Loucy (cell line): ENCODE measurements at regions not wholly inside any gene's neighbourhood (a gene's known extent, or its start where the extent isn't known, plus 50 kb on each side); places are given as distances from the start of the nearest gene placed in this dataset.
"Not testable (repeated sequence)": the region's sequence is repeated elsewhere in the genome, so short reads cannot be mapped to it uniquely, and the experiment has no call there.

ENCODE experiments used
- H2AFZ ChIP-seq: fragments of 200-600 bp; sonication (generic); 2 replicates; pipeline ENCODE4 v1.6.0; 2016; ENCODE audit warnings: antibody characterized with exemption, mild to moderate bottlenecking, low read length, moderate library complexity
- H3F3A ChIP-seq: fragments of 200-600 bp; 2 replicates; pipeline ENCODE4 v1.6.0; 2016; ENCODE audit warnings: antibody characterized with exemption, low read depth, mild to moderate bottlenecking
- H3K27me3 ChIP-seq: fragments of 200-600 bp; sonication (generic); 2 replicates; pipeline ENCODE4 v1.6.1; 2014; ENCODE audit warnings: low read length, mild to moderate bottlenecking; ENCODE audit not compliant: insufficient read depth, poor library complexity, severe bottlenecking
- H3K36me3 ChIP-seq: fragments of 200-600 bp; sonication (generic); 2 replicates; pipeline ENCODE4 v1.6.1; 2016; ENCODE audit warnings: low read length; ENCODE audit not compliant: insufficient read depth
- H3K4me1 ChIP-seq: fragments of 200-600 bp; sonication (generic); 2 replicates; pipeline ENCODE4 v1.5.1; 2014; ENCODE audit warnings: low read length, mild to moderate bottlenecking; ENCODE audit not compliant: insufficient read depth, poor library complexity, severe bottlenecking
- H3K4me2 ChIP-seq: fragments of 200-600 bp; sonication (generic); 2 replicates; pipeline ENCODE4 v1.6.0; 2014; ENCODE audit warnings: antibody characterized with exemption, low read length, low read depth, mild to moderate bottlenecking; ENCODE audit not compliant: poor library complexity, severe bottlenecking
- H3K4me3 ChIP-seq: fragments of 200-600 bp; sonication (generic); 2 replicates; pipeline ENCODE4 v1.5.1; 2014; ENCODE audit warnings: low read length, mild to moderate bottlenecking, mixed read lengths; ENCODE audit not compliant: poor library complexity, severe bottlenecking
- H3K79me2 ChIP-seq: fragments of 200-600 bp; sonication (generic); 2 replicates; pipeline ENCODE4 v1.6.1; 2014; ENCODE audit warnings: low read length; ENCODE audit not compliant: insufficient read depth
- H3K9ac ChIP-seq: fragments of 200-600 bp; sonication (generic); 2 replicates; pipeline ENCODE4 v1.6.0; 2014; ENCODE audit warnings: mild to moderate bottlenecking, low read depth, low read length, moderate library complexity; ENCODE audit not compliant: poor library complexity, severe bottlenecking
- H3K9me2 ChIP-seq: fragments of 200-600 bp; sonication (generic); replicated peaks from 2 replicates; pipeline ENCODE4 v1.6.1; 2016; ENCODE audit warnings: low read depth, low read length, mixed read lengths
- H3K9me3 ChIP-seq: fragments of 200-600 bp; sonication (generic); 2 replicates; pipeline ENCODE4 v1.6.1; 2014; ENCODE audit warnings: mild to moderate bottlenecking, antibody characterized with exemption, low read length, low read depth; ENCODE audit not compliant: insufficient read depth
- H4K20me1 ChIP-seq: fragments of 200-600 bp; sonication (generic); 2 replicates; pipeline ENCODE4 v1.6.0; 2014; ENCODE audit warnings: antibody characterized with exemption, low read length, mild to moderate bottlenecking; ENCODE audit not compliant: insufficient read depth, poor library complexity, severe bottlenecking
- EZH2phosphoT487 ChIP-seq: fragments of 200-600 bp; IDR thresholded peaks from 2 replicates; pipeline ENCODE4 v1.6.1; 2018; ENCODE audit warnings: antibody characterized with exemption, mild to moderate bottlenecking, moderate library complexity, borderline replicate concordance
- TF ChIP-seq, protein P1 (sequence below): fragments of 200-600 bp; sonication (generic); conservative IDR thresholded peaks from 2 replicates; pipeline ENCODE4 v1.5.1; 2014; ENCODE audit warnings: mild to moderate bottlenecking, antibody characterized with exemption, low read length

GRCh38 chr6:170142559-170142958 lies 148.3 kb downstream of the DLL1 start:
- no peak overlapping the region for H3K4me2 ChIP-seq
- H3K36me3 ChIP-seq: no peaks in the 10 kb centered on the region
- H3K27me3 ChIP-seq: no peaks in the 10 kb centered on the region
- peaks cover 6% of the 10 kb centered on the region for H3K4me1 ChIP-seq
- H2AFZ ChIP-seq: no peak overlapping the region
- H3K9me2 ChIP-seq: no peaks in the 10 kb centered on the region
- no peak overlapping the region for H3K9ac ChIP-seq
- no peaks in the 10 kb centered on the region for H4K20me1 ChIP-seq
- no peaks in the 10 kb centered on the region for H3K79me2 ChIP-seq
- H3K4me3 ChIP-seq: no peak overlapping the region
- peaks cover 19% of the 10 kb centered on the region; the same call in 1 of the 2 replicates for H3K9me3 ChIP-seq
- H3F3A ChIP-seq: no peaks in the 10 kb centered on the region
- TF ChIP-seq EZH2phosphoT487: no peak
- TF ChIP-seq, protein P1, sequence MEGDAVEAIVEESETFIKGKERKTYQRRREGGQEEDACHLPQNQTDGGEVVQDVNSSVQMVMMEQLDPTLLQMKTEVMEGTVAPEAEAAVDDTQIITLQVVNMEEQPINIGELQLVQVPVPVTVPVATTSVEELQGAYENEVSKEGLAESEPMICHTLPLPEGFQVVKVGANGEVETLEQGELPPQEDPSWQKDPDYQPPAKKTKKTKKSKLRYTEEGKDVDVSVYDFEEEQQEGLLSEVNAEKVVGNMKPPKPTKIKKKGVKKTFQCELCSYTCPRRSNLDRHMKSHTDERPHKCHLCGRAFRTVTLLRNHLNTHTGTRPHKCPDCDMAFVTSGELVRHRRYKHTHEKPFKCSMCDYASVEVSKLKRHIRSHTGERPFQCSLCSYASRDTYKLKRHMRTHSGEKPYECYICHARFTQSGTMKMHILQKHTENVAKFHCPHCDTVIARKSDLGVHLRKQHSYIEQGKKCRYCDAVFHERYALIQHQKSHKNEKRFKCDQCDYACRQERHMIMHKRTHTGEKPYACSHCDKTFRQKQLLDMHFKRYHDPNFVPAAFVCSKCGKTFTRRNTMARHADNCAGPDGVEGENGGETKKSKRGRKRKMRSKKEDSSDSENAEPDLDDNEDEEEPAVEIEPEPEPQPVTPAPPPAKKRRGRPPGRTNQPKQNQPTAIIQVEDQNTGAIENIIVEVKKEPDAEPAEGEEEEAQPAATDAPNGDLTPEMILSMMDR: no peak

DNA sequence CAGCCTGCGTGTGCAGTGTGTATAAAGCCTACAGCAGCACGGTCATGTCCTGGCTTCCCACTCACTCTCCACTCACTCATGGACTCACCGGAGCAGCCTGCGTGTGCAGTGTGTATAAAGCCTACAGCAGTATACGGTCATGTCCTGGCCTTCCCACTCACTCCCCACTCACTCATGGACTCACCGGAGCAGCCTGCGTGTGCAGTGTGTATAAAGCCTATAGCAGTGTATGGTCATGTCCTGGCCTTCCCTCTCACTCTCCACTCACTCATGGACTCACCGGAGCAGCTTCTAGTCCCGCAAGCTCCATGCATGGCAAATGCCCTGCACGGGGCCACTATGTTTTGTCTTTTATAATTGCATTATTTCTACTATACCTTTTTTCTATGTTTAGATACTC lies 149.8 kb downstream of the DLL1 start:
- H4K20me1 ChIP-seq, H3K79me2 ChIP-seq, H3K9ac ChIP-seq, H3K9me2 ChIP-seq, H3F3A ChIP-seq, H3K36me3 ChIP-seq, H3K4me3 ChIP-seq, H3K27me3 ChIP-seq, H2AFZ ChIP-seq, H3K4me1 ChIP-seq, H3K4me2 ChIP-seq: not testable (repeated sequence)
- peaks cover 19% of the 10 kb centered on the region; the same call in 1 of the 2 replicates for H3K9me3 ChIP-seq

DNA sequence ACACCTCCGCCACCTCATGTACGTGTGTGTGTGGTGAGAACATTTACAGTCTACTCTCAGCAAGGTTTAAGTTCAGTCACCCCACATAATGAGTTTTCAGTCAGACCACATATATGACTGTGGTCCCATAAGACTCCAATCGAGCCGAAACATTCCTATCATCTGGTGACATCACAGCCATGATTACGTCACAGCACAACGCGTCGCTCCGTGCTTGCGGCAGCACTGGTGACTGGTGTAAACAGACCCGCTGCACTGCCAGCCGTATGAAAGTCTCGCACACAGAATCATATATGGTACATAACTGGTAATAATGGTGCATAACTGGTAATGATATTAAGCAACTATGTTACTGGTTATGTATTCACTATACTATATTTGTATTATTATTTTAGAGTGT lies 150.7 kb downstream of the DLL1 start:
- no peak overlapping the region for H3K9ac ChIP-seq
- H3K27me3 ChIP-seq: no peaks in the 10 kb centered on the region
- no peaks in the 10 kb centered on the region for H3K79me2 ChIP-seq
- H3K36me3 ChIP-seq: no peaks in the 10 kb centered on the region
- no peaks in the 10 kb centered on the region for H3F3A ChIP-seq
- H3K4me3 ChIP-seq: no peak overlapping the region
- H2AFZ ChIP-seq: no peak overlapping the region
- no peak for TF ChIP-seq EZH2phosphoT487
- TF ChIP-seq, protein P1: no peak
- H3K9me2 ChIP-seq: no peaks in the 10 kb centered on the region
- H3K4me1 ChIP-seq: no peaks in the 10 kb centered on the region
- H4K20me1 ChIP-seq: no peaks in the 10 kb centered on the region
- H3K9me3 ChIP-seq: peaks cover 19% of the 10 kb centered on the region; the same call in 1 of the 2 replicates
- H3K4me2 ChIP-seq: no peak overlapping the region

GRCh38 chr6:170139531-170139930 lies 151.3 kb downstream of the DLL1 start:
- Histone ChIP-seq H3K9me2 (no peaks in the 10 kb centered on the region), H3K9me3 (peaks cover 15% of the 10 kb centered on the region; the same call in 1 of the 2 replicates), H3K4me1 (no peaks in the 10 kb centered on the region), H2AFZ (no peak overlapping the region), H3K4me2 (no peak overlapping the region), H3K4me3 (no peak overlapping the region), H3K27me3 (no peaks in the 10 kb centered on the region), H4K20me1 (no peaks in the 10 kb centered on the region), H3K36me3 (no peaks in the 10 kb centered on the region), H3K79me2 (no peaks in the 10 kb centered on the region), H3F3A (no peaks in the 10 kb centered on the region), H3K9ac (no peak overlapping the region)
- TF ChIP-seq, protein P1: no peak
- no peak for TF ChIP-seq EZH2phosphoT487

DNA sequence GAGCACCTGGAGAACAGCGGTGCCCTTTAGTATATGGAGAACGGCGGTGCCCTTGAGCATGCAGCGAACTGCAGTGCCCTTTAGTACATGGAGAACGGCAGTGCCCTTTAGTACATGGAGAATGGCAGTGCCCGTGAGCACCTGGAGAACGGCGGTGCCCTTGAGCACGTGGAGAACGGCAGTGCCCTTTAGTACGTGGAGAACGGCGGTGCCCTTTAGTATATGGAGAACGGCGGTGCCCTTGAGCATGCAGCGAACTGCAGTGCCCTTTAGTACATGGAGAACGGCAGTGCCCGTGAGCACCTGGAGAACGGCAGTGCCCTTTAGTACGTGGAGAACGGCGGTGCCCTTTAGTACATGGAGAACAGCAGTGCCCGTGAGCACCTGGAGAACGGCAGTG lies 151.8 kb downstream of the DLL1 start:
- H3K36me3 ChIP-seq, H3K4me2 ChIP-seq, H3F3A ChIP-seq, H3K4me3 ChIP-seq, H3K9me2 ChIP-seq, H3K9ac ChIP-seq, H3K27me3 ChIP-seq, H4K20me1 ChIP-seq, H2AFZ ChIP-seq, H3K79me2 ChIP-seq, H3K4me1 ChIP-seq: not testable (repeated sequence)
- H3K9me3 ChIP-seq: peaks cover 12% of the 10 kb centered on the region; the same call in 1 of the 2 replicates
